NT2/D1 (cell line): ENCODE measurements at regions not wholly inside any gene's neighbourhood (a gene's known extent, or its start where the extent isn't known, plus 50 kb on each side); places are given as distances from the start of the nearest gene placed in this dataset.

Experiments used
- YY1 ChIP-seq: IDR thresholded peaks from 2 replicates; pipeline ENCODE4 v1.6.1; 2011; ENCODE audit not compliant: insufficient read length, insufficient read depth
- ZNF274 ChIP-seq: IDR thresholded peaks from 2 replicates; pipeline ENCODE4 v1.6.1; 2011; ENCODE audit warnings: mild to moderate bottlenecking, low read depth, low read length

DNA sequence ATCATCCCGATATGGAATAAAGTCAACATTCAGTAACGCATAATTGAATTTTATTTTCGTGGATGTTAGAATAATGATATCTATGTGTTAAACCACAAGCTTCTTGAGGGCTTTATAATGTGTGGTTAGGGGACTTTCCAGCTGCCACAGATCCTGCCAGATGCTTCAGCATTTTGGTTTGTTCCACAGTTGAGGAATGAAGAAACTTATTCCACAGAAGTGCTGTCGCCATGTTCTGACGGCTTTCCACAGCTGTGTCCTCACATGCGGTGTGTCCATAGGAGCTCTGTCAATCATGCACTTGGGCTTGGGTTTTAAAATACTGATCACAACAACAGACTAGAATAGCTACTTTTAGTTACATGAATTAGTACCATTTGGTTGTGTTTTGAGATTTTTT lies 411.9 kb downstream of the TRIML1 start:
- TF ChIP-seq YY1 (no peak), ZNF274 (no peak)
